GM19035 (cell line): ENCODE measurements at regions not wholly inside any gene's neighbourhood (a gene's known extent, or its start where the extent isn't known, plus 50 kb on each side); places are given as distances from the start of the nearest gene placed in this dataset.
"Not testable (repeated sequence)": the region's sequence is repeated elsewhere in the genome, so short reads cannot be mapped to it uniquely, and the experiment has no call there.

Experiments
- ATAC-seq: cut with Tn5 transposase; IDR thresholded peaks from one replicate; pipeline ENCODE4 v1.9.1; 2021; ENCODE audit not compliant: unreplicated experiment

- not testable (repeated sequence) for ATAC-seq
These were observed 52.8 kb downstream of the FOXD4L6 start for GRCh38 chr9:41075671-41076070.

- ATAC-seq, result peak; percentile 67
These were observed 54.0 kb downstream of the FOXD4L6 start for GRCh38 chr9:41074356-41074942.

- not testable (repeated sequence) for ATAC-seq
These were observed 54.8 kb downstream of the FOXD4L6 start for GRCh38 chr9:41073471-41074243.

GRCh38 chr9:41064125-41064795 lies 64.2 kb downstream of the FOXD4L6 start:
- ATAC-seq, result peak; percentile 52

GRCh38 chr9:41063243-41063642 lies 65.2 kb downstream of the FOXD4L6 start:
- not testable (repeated sequence) for ATAC-seq

- not testable (repeated sequence) for ATAC-seq
These were observed 68.9 kb downstream of the FOXD4L6 start for GRCh38 chr9:41059603-41060002.

GRCh38 chr9:41053666-41054363 lies 74.7 kb downstream of the FOXD4L6 start:
- not testable (repeated sequence) for ATAC-seq

- not testable (repeated sequence) for ATAC-seq
These were observed 79.8 kb downstream of the FOXD4L6 start for GRCh38 chr9:41048672-41049071.

GRCh38 chr9:41047792-41048191 lies 80.7 kb downstream of the FOXD4L6 start:
- not testable (repeated sequence) for ATAC-seq

- ATAC-seq, result not testable (repeated sequence)
These were observed 83.6 kb downstream of the FOXD4L6 start for GRCh38 chr9:41044930-41045329.

- not testable (repeated sequence) for ATAC-seq
These were observed 85.0 kb downstream of the FOXD4L6 start for GRCh38 chr9:41043433-41043832.

GRCh38 chr9:41042111-41042510 lies 86.4 kb downstream of the FOXD4L6 start:
- ATAC-seq, result not testable (repeated sequence)

GRCh38 chr9:41040705-41041342 lies 87.7 kb downstream of the FOXD4L6 start:
- not testable (repeated sequence) for ATAC-seq

GRCh38 chr9:41035276-41035675 lies 93.2 kb downstream of the FOXD4L6 start:
- ATAC-seq, result not testable (repeated sequence)

GRCh38 chr9:41034699-41035197 lies 93.7 kb downstream of the FOXD4L6 start:
- ATAC-seq, result not testable (repeated sequence)

GRCh38 chr9:41033877-41034276 lies 94.6 kb downstream of the FOXD4L6 start:
- not testable (repeated sequence) for ATAC-seq

- ATAC-seq, result not testable (repeated sequence)
These were observed 95.1 kb downstream of the FOXD4L6 start for GRCh38 chr9:41033360-41033759.

GRCh38 chr9:41026912-41027676 lies 101.4 kb downstream of the FOXD4L6 start:
- not testable (repeated sequence) for ATAC-seq

GRCh38 chr9:41022365-41022764 lies 106.1 kb downstream of the FOXD4L6 start:
- not testable (repeated sequence) for ATAC-seq
